MV-4-11 (cell line): ENCODE measurements at regions not wholly inside any gene's neighbourhood (a gene's known extent, or its start where the extent isn't known, plus 50 kb on each side); places are given as distances from the start of the nearest gene placed in this dataset.
"Not testable (repeated sequence)": the region's sequence is repeated elsewhere in the genome, so short reads cannot be mapped to it uniquely, and the experiment has no call there.

Experiments used
- DNase-seq: peaks from one replicate; lab custom pipeline; 2025; lab: John Stamatoyannopoulos, UW

- no peak for DNase-seq
These were observed 609.9 kb downstream of the CCSER2 start for GRCh38 chr10:84938117-84938905.

- no peak for DNase-seq
These were observed 615.2 kb downstream of the CCSER2 start for GRCh38 chr10:84943541-84943940.

- DNase-seq: no peak
These were observed 615.8 kb downstream of the CCSER2 start for GRCh38 chr10:84944187-84944586.

GRCh38 chr10:84945791-84946190 lies 617.4 kb downstream of the CCSER2 start:
- no peak for DNase-seq

GRCh38 chr10:84946904-84947303 lies 618.5 kb downstream of the CCSER2 start:
- DNase-seq: no peak

- no peak for DNase-seq
These were observed 620.3 kb downstream of the CCSER2 start for GRCh38 chr10:84948644-84949043.

GRCh38 chr10:84951616-84952015 lies 623.2 kb downstream of the CCSER2 start:
- no peak for DNase-seq

GRCh38 chr10:84957427-84957826 lies 629.0 kb downstream of the CCSER2 start:
- DNase-seq: no peak

GRCh38 chr10:84965468-84965867 lies 637.1 kb downstream of the CCSER2 start:
- no peak for DNase-seq

- no peak for DNase-seq
These were observed 638.5 kb downstream of the CCSER2 start for GRCh38 chr10:84966708-84967441.

GRCh38 chr10:84969297-84969696 lies 640.9 kb downstream of the CCSER2 start:
- not testable (repeated sequence) for DNase-seq

- DNase-seq: no peak
These were observed 658.6 kb downstream of the CCSER2 start for GRCh38 chr10:84987039-84987438.

- no peak for DNase-seq
These were observed 659.6 kb downstream of the CCSER2 start for GRCh38 chr10:84988011-84988410.

- DNase-seq: no peak
These were observed 662.3 kb downstream of the CCSER2 start for GRCh38 chr10:84990713-84991112.

- DNase-seq: no peak
These were observed 662.9 kb downstream of the CCSER2 start for GRCh38 chr10:84991301-84991700.

GRCh38 chr10:84993251-84994035 lies 665.1 kb downstream of the CCSER2 start:
- DNase-seq: no peak

GRCh38 chr10:84994722-84995121 lies 666.3 kb downstream of the CCSER2 start:
- no peak for DNase-seq

GRCh38 chr10:84996580-84996979 lies 668.2 kb downstream of the CCSER2 start:
- no peak for DNase-seq

- DNase-seq: no peak
These were observed 669.5 kb downstream of the CCSER2 start for GRCh38 chr10:84997870-84998269.

GRCh38 chr10:84999929-85000328 lies 671.5 kb downstream of the CCSER2 start:
- DNase-seq: no peak

GRCh38 chr10:85003083-85003482 lies 674.7 kb downstream of the CCSER2 start:
- no peak for DNase-seq

GRCh38 chr10:85008488-85009184 lies 680.2 kb downstream of the CCSER2 start:
- no peak for DNase-seq
